Dendritic cell treated with granulocyte-macrophage colony-stimulating factor and Interleukin-4, amounts not matched to agents 40 ng/mL and 50 ng/mL, for 4 days (primary cell): ENCODE measurements at regions not wholly inside any gene's neighbourhood (a gene's known extent, or its start where the extent isn't known, plus 50 kb on each side); places are given as distances from the start of the nearest gene placed in this dataset.
"Not testable (repeated sequence)": the region's sequence is repeated elsewhere in the genome, so short reads cannot be mapped to it uniquely, and the experiment has no call there.

Experiments used
- H3K27ac Mint-ChIP-seq: one replicate; pipeline ENCODE4 v1.8.0; 2022; ENCODE audit warnings: mild to moderate bottlenecking, mixed read lengths
- H3K27me3 Mint-ChIP-seq: one replicate; pipeline ENCODE4 v1.8.0; 2022; ENCODE audit warnings: mild to moderate bottlenecking, mixed read lengths
- H3K36me3 Mint-ChIP-seq: one replicate; pipeline ENCODE4 v1.8.0; 2022; ENCODE audit warnings: low read depth, mixed read lengths
- H3K4me1 Mint-ChIP-seq: one replicate; pipeline ENCODE4 v1.8.0; 2022; ENCODE audit warnings: low read depth, mixed read lengths
- H3K4me3 Mint-ChIP-seq: one replicate; pipeline ENCODE4 v1.8.0; 2022; ENCODE audit warnings: mild to moderate bottlenecking, moderate library complexity, mixed read lengths
- H3K9me3 Mint-ChIP-seq: one replicate; pipeline ENCODE4 v1.8.0; 2022; ENCODE audit warnings: mixed read lengths
- intact Hi-C: fragments of 100-400 bp; cut with micrococcal nuclease; formaldehyde crosslinking; loops from one replicate; pipeline ENCODE4 v1.15.0; 2022

DNA sequence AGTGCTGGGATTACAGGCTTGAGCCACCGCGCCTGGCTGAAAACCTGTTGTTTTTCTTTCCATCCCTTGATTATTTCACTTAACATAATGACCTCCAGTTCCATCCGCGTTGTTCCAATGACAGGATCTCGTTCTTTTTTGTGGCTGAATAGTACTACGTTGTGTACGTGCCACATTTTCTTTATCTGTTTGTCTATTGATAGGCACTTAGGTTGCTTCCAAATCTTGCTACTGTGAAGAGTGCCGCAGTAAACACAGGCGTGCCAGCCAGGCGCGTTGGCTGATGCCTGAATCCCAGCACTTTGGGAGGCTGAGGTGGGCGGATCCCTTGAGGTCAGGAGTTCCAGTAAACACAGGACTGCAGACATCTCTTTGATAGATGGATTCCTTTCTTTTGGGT lies 165.1 kb downstream of the LAT start:
- Mint-ChIP-seq H3K4me1 (peaks cover 87% of the 10 kb centered on the region), H3K36me3 (peaks cover 45% of the 10 kb centered on the region), H3K27ac (peak overlapping the region; percentile 55), H3K27me3 (peaks cover 79% of the 10 kb centered on the region)
- H3K4me3 Mint-ChIP-seq, H3K9me3 Mint-ChIP-seq, intact Hi-C loops: not testable (repeated sequence)

DNA sequence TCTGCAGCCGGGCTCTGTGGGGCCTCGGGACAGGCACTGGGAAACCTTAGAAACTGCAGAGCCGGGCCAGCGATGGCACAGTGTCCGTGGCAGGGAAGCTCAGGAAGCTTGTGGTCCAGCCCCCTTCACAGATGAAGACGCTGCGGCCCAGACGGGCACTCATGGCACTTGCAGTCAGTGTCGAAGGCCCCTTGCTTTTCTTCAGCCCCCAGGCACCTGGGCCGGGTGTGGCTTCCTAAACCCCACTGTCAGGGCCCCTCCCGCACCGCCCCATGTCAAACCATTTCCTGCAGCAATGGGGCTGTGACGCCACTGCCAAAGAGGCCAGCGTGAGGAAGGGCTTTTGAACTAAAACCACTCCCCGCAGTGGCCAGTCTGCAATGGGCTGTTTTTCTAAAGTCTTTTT lies 164.0 kb downstream of the LAT start:
- peaks cover 84% of the 10 kb centered on the region for H3K4me1 Mint-ChIP-seq
- no peak overlapping the region for H3K4me3 Mint-ChIP-seq
- H3K36me3 Mint-ChIP-seq = peaks cover 44% of the 10 kb centered on the region
- peaks cover 77% of the 10 kb centered on the region for H3K27me3 Mint-ChIP-seq
- H3K27ac Mint-ChIP-seq = no peak overlapping the region
- intact Hi-C loops = no loop called here
- H3K9me3 Mint-ChIP-seq = no peaks in the 10 kb centered on the region

DNA sequence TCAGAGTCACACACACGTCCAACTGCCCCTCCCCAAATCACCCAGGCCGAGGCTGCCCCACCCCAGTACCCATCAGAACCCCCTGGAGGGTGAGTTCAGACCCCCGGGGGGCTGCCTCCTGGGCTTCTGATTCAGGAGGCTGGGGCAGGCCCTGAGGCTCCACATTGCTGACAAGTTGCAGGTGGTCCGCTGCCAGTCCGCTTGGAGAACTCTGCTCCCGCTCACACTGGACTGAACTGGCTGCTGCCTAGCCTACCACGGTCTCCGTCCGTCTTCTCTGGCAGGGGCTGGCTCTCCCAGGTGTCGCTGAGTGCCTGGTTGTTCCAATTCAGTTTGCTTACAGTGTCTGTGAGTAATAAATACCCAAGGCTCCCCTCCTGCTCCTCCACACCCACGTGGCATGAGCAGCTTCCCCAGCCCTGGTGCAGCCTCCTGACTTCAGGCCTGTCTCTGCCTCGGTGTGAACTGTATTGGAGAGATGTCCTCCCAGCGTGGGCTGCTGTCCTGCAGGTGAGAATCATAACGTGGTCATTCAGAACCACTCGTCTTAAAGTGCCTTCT lies 163.4 kb downstream of the LAT start:
- intact Hi-C loops = no loop called here
- H3K9me3 Mint-ChIP-seq = no peaks in the 10 kb centered on the region
- H3K36me3 Mint-ChIP-seq = peaks cover 42% of the 10 kb centered on the region
- no peak overlapping the region for H3K4me3 Mint-ChIP-seq
- H3K27me3 Mint-ChIP-seq = peaks cover 77% of the 10 kb centered on the region
- no peak overlapping the region for H3K27ac Mint-ChIP-seq
- peaks cover 79% of the 10 kb centered on the region for H3K4me1 Mint-ChIP-seq

DNA sequence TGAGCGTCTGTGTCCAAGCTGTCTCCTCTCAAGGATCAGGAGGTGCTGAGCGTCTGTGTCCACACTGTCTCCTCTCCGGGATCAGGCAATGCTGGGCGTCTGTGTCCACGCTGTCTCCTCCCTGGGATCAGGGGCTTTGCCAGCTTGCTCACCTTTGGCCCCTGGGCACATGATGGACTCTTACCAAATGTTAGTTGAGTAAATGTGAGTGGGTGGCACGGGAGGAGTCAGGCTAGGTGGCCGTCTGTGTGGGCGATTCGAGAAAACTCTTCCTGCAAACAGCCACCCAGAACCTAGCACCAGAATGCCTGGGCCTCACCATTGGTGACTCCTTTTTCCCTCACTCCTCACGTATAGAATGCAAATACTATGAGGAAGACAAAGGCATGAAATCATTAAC lies 162.9 kb downstream of the LAT start:
- Mint-ChIP-seq H3K27me3 (peaks cover 79% of the 10 kb centered on the region), H3K36me3 (peaks cover 44% of the 10 kb centered on the region), H3K4me1 (peaks cover 74% of the 10 kb centered on the region)
- intact Hi-C loops, H3K27ac Mint-ChIP-seq, H3K9me3 Mint-ChIP-seq, H3K4me3 Mint-ChIP-seq: not testable (repeated sequence)

DNA sequence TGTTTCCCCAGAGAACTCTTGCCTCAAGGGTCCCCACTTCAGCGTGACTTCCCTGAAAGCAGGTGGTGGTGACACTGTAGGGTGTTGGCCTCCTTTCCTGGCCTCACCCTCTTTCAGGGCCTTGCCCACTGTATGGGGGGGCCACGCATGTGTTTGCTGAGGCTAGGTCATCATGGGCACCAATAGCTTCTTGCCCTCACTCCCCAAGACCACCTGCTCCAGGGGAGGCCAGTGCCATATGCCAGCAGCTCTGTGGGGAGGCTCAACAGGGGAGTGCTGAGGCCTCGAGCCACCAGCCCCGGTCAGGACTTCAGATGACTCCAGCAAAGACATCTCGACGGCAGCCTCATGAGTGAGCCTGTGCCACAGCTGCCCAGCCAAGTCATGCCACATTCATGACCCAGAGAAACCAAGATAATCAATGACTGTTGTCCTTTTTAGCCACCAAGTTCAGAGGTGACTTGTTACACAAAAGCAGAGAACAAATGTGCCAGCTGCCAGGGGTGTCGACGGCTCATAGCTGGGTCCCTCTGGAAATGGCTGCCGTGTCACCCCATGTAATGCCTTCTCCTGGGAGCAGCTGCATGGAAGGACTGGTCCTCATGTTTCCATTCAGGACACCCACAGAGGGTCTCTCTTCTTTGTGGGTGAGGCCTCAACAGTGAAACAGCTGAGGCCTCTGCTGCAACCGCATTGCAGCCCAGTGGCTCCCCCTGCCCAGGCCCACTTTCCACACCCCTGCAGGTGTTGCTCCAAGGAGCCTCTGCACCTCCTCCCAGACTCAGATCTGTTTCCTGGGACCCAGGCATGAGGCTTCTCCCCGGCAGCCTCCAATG lies 162.2 kb downstream of the LAT start:
- H3K4me3 Mint-ChIP-seq, intact Hi-C loops, H3K9me3 Mint-ChIP-seq, H3K27ac Mint-ChIP-seq: not testable (repeated sequence)
- Mint-ChIP-seq H3K36me3 (peaks cover 51% of the 10 kb centered on the region), H3K27me3 (peaks cover 80% of the 10 kb centered on the region), H3K4me1 (peaks cover 68% of the 10 kb centered on the region)

DNA sequence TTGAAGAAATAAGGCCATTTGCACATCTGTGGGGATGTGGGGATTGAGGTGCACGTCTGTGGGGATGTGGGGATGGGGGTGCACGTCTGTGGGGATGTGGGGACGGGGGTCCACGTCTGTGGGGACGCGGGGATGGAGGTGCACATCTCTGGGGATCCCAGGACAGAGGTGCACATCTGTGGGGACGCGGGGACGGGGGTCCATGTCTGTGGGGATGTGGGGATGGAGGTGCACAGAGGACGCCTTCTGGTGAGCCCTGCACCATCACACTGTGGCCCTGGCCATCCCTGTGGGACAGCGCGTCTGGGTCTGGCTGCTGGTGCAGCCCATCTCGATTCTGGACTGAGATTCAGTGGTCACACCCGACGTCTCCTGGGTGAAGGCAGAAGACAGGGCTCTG lies 161.4 kb downstream of the LAT start:
- Mint-ChIP-seq H3K27ac (no peak overlapping the region), H3K4me3 (no peak overlapping the region), H3K36me3 (peaks cover 51% of the 10 kb centered on the region), H3K27me3 (peaks cover 76% of the 10 kb centered on the region), H3K9me3 (no peaks in the 10 kb centered on the region), H3K4me1 (peaks cover 60% of the 10 kb centered on the region)
- intact Hi-C loops = no loop called here

DNA sequence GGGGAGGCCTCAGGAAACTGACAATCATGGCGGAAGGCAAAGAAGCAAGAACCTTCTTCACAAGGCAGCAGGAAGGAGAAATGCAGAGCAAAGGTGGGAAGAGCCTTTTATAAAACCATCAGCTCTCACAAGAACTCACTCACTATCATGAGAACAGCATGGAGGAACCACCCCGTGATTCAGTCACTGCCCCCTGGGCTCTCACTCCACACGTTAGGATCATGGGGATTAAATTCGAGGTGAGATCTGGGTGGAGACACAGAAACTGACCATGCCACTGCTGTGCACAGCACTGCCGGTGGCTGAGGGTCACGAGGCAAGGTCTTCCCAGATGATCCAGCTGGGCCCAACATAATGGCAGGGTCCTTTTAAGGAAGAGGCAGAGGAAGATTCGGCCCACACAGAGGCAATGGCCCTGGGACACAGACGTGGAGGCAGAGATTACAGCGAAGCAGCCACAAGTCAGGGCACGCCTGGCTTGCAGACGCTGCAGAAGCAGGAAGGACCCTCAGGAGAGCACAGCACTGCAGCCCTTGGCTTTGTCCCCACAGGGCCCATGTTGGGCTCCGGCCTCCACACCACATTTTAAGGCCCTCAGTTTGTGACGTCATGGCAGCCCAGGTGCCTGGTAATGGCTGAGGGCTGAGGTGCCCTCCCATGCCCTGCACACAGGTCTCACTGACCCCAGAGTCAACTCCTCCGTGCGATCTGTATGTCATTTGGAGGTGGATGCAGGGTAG lies 160.8 kb downstream of the LAT start:
- H3K9me3 Mint-ChIP-seq, intact Hi-C loops, H3K4me3 Mint-ChIP-seq, H3K27ac Mint-ChIP-seq: not testable (repeated sequence)
- peaks cover 72% of the 10 kb centered on the region for H3K27me3 Mint-ChIP-seq
- H3K4me1 Mint-ChIP-seq = peaks cover 62% of the 10 kb centered on the region
- H3K36me3 Mint-ChIP-seq = peaks cover 52% of the 10 kb centered on the region

DNA sequence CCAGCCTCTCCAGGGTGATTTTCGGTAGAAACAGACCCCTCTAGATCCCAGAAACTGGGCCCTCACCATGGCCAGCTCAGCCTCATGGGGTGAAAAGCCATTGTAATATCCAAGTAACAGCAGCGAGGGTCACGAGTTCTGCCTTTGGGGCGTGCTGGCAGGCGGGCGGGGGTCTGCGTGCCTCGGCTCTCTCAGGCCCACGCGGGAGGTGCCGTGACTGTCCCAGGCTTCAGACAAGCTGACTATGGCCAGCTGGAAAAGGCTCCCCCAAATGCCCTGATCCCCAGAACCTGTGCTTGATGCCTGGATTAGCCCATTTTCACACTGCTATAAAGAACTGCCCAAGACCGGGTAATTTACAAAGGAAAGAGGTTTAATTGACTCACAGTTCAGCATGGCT lies 160.2 kb downstream of the LAT start:
- Mint-ChIP-seq H3K27me3 (peaks cover 73% of the 10 kb centered on the region), H3K36me3 (peaks cover 55% of the 10 kb centered on the region), H3K4me1 (peaks cover 66% of the 10 kb centered on the region)
- H3K4me3 Mint-ChIP-seq, H3K27ac Mint-ChIP-seq, intact Hi-C loops, H3K9me3 Mint-ChIP-seq: not testable (repeated sequence)

DNA sequence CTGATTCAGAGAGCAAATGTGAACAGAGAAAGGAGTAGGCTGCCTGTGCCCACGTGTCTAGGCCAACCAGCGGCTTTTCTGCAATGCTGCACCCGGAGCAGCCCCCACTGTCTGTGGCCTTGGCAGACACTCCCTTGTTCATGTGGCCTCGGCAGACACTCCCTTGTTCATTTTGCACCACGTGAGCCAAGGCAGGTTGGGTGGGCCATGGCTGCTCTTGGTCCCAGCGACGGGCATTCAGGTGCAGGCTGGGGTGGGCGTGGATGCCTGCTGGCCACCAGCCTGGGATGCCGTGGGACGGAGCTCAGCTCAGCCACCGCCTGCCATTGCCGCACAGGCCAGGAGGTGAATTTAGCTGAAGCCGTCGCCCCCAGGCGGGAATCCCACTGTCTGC lies 159.8 kb downstream of the LAT start:
- Mint-ChIP-seq H3K36me3 (peaks cover 53% of the 10 kb centered on the region), H3K4me1 (peaks cover 65% of the 10 kb centered on the region), H3K27me3 (peaks cover 70% of the 10 kb centered on the region)
- H3K4me3 Mint-ChIP-seq, H3K27ac Mint-ChIP-seq, intact Hi-C loops, H3K9me3 Mint-ChIP-seq: not testable (repeated sequence)

DNA sequence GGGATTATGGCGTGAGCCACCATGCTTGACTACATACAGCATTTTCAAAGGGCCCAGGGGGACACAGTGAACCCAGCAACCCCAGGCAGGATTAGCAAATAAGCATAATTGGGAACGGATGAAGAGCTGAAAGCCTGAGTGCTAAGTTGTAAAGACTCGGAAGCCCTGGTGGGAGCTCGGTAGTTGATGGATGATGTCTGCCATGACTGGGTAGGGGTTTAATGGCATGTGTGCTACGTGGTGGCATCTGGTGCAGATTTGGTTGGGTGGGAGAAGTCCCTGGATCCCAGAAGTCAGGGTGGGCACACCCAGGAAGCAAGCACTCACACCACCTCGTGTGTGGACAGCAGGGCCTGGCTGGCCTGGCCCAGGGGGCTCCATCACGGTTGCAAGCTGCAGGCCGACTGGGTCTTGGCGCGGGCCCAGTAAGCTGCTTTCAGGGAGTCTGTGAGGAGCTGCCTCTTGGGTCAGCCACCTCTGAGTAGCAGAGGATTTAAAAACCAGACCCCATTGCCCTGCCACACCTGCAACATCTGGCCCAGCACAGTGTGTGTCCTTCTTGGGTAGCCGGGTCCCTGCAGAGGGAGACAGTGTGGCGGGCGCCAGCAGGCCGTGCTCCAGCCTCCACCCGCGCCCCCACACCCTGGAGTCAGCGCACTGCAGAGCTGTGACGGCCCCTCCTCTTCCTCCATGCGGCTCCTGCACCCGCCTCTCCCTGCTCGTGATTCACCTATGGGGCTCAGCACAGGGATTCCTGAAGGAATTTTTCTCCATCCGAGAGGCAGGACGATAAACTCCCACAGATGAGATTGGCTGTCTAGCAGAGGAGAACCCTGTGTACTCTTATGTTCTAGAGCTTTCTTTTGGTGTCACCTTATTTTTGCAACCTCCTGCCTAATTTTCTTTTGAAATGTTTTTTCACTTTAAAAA lies 159.2 kb downstream of the LAT start:
- H3K4me1 Mint-ChIP-seq = peaks cover 64% of the 10 kb centered on the region
- intact Hi-C loops = not testable (repeated sequence)

DNA sequence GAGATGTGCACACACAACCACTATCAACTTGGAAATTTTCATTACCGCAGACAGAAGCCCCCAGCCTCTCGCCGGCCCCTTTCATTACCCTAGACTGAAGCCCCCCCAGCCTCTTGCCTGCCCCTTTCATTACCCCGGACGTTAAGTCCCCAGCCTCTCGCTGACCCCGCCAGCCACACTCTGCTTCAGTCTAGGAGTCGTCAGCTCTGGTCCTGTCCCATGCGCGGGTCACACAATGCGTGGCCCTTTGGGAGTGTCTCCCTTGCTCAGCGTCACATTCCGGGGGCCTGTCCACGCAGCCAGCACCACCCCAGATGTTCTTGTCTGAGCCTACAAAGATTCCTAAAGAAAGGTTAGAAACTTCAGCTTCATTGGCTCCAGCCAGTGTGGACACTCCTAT lies 157.7 kb downstream of the LAT start:
- peaks cover 70% of the 10 kb centered on the region for H3K36me3 Mint-ChIP-seq
- H3K27ac Mint-ChIP-seq, H3K9me3 Mint-ChIP-seq, intact Hi-C loops, H3K4me3 Mint-ChIP-seq: not testable (repeated sequence)
- peaks cover 66% of the 10 kb centered on the region for H3K27me3 Mint-ChIP-seq
- peaks cover 55% of the 10 kb centered on the region for H3K4me1 Mint-ChIP-seq

More for the DNA sequence above, 159.2 kb downstream of the LAT start:
- H3K36me3 Mint-ChIP-seq = peaks cover 57% of the 10 kb centered on the region
- not testable (repeated sequence) for H3K4me3 Mint-ChIP-seq, H3K9me3 Mint-ChIP-seq, H3K27ac Mint-ChIP-seq
- H3K27me3 Mint-ChIP-seq = peaks cover 68% of the 10 kb centered on the region

DNA sequence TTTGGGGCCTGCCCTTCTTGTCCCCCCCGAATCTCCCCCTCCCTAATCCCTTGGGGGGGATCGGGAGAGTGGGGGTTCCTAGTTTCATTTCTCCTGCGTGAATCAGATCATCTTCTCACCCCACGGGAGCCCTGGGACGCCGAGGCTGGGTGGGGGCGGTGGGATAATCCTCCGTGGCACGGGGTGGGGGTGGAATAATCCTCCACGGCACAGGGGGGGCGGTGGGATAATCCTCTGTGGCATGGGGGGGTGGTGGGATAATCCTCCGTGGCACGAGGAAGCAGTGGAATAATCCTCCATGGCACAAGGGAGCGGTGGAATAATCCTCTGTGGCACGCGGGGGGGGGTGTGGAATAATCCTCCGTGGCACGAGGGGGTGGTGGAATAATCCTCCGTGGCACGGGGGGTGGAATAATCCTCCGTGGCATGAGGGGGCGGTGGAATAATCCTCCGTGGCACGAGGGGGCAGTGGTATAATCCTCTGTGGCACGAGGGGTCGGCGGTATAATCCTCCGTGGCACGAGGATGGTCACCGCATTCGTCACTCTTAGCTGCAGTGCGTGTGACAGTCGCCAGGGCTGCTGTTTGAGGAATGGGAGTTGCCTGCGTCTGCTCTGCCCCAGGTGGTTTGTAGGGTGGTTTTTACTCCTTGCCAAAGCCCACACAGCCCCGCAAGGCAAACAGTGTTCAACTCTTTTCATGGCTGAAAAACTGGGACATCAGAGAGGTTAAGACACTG lies 156.9 kb downstream of the LAT start:
- Mint-ChIP-seq H3K36me3 (peaks cover 72% of the 10 kb centered on the region), H3K4me1 (peaks cover 48% of the 10 kb centered on the region), H3K27me3 (peaks cover 62% of the 10 kb centered on the region), H3K27ac (no peak overlapping the region), H3K4me3 (no peak overlapping the region), H3K9me3 (no peaks in the 10 kb centered on the region)
- intact Hi-C loops = no loop called here

DNA sequence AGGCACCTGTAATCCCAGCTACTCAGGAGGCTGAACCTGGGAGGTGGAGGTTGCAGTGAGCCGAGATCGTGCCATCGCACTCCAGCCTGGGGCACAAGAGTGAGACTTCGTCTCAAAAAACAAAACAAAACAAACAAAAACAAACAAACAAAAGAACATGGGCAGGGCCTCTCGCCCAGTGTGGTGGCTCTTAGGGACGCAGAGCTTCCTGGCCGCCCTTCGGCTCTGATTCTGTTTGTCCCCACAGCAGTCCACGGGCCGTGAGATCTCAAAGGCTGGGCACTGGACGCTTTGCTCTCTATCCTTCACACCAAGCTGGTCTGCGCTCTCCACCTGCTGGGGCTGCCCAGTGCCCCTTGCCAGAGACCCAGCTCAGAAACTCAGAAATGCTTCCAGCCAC lies 156.3 kb downstream of the LAT start:
- H3K4me3 Mint-ChIP-seq, H3K9me3 Mint-ChIP-seq, intact Hi-C loops, H3K27ac Mint-ChIP-seq: not testable (repeated sequence)
- peaks cover 44% of the 10 kb centered on the region for H3K4me1 Mint-ChIP-seq
- peaks cover 58% of the 10 kb centered on the region for H3K27me3 Mint-ChIP-seq
- peaks cover 73% of the 10 kb centered on the region for H3K36me3 Mint-ChIP-seq
